ENCODE measurements at regions not wholly inside any gene's neighbourhood (a gene's known extent, or its start where the extent isn't known, plus 50 kb on each side); places are given as distances from the start of the nearest gene placed in this dataset.

- no peaks in the 10 kb centered on the region for H3K27me3 ChIP-seq (ENCODE audit: control insufficient read depth, insufficient read depth, low read length)
- no peak overlapping the region for H3K4me3 ChIP-seq (ENCODE audit: low read depth, low read length)
- H3K9ac ChIP-seq (ENCODE audit: low read depth, low read length): no peak overlapping the region
- H3K9me3 ChIP-seq (ENCODE audit: control insufficient read depth, insufficient read depth, low read length): no peaks in the 10 kb centered on the region
- no peaks in the 10 kb centered on the region for H3K36me3 ChIP-seq (ENCODE audit: control insufficient read depth, insufficient read depth, low read length)
- peaks cover 7% of the 10 kb centered on the region for H3K4me1 ChIP-seq (ENCODE audit: control insufficient read depth, insufficient read depth, low read length)
These were observed 124.5 kb upstream of the ZCCHC13 start for GRCh38 chrX:74179499-74179898.

- Histone ChIP-seq H3K9ac (ENCODE audit: low read depth, low read length) (no peak overlapping the region), H3K4me1 (ENCODE audit: control insufficient read depth, insufficient read depth, low read length) (peaks cover 7% of the 10 kb centered on the region), H3K4me3 (ENCODE audit: low read depth, low read length) (no peak overlapping the region), H3K27me3 (ENCODE audit: control insufficient read depth, insufficient read depth, low read length) (no peaks in the 10 kb centered on the region), H3K9me3 (ENCODE audit: control insufficient read depth, insufficient read depth, low read length) (no peaks in the 10 kb centered on the region), H3K36me3 (ENCODE audit: control insufficient read depth, insufficient read depth, low read length) (no peaks in the 10 kb centered on the region)
These were observed 124.9 kb upstream of the ZCCHC13 start for GRCh38 chrX:74179071-74179470.

- H3K27me3 ChIP-seq (ENCODE audit: control insufficient read depth, insufficient read depth, low read length): no peaks in the 10 kb centered on the region
- H3K9ac ChIP-seq (ENCODE audit: low read depth, low read length): no peak overlapping the region
- H3K9me3 ChIP-seq (ENCODE audit: control insufficient read depth, insufficient read depth, low read length): no peaks in the 10 kb centered on the region
- H3K36me3 ChIP-seq (ENCODE audit: control insufficient read depth, insufficient read depth, low read length): no peaks in the 10 kb centered on the region
- H3K4me1 ChIP-seq (ENCODE audit: control insufficient read depth, insufficient read depth, low read length): peaks cover 7% of the 10 kb centered on the region
- H3K4me3 ChIP-seq (ENCODE audit: low read depth, low read length): no peak overlapping the region
These were observed 125.4 kb upstream of the ZCCHC13 start for GRCh38 chrX:74178536-74178935.

GRCh38 chrX:74171465-74171864, 132.5 kb upstream of the ZCCHC13 start:
- H3K4me1 ChIP-seq (ENCODE audit: control insufficient read depth, insufficient read depth, low read length): no peaks in the 10 kb centered on the region
- H3K27me3 ChIP-seq (ENCODE audit: control insufficient read depth, insufficient read depth, low read length): no peaks in the 10 kb centered on the region
- H3K9me3 ChIP-seq (ENCODE audit: control insufficient read depth, insufficient read depth, low read length): peaks cover 6% of the 10 kb centered on the region
- H3K9ac ChIP-seq (ENCODE audit: low read depth, low read length): no peak overlapping the region
- no peaks in the 10 kb centered on the region for H3K36me3 ChIP-seq (ENCODE audit: control insufficient read depth, insufficient read depth, low read length)
- no peak overlapping the region for H3K4me3 ChIP-seq (ENCODE audit: low read depth, low read length)

GRCh38 chrX:74162199-74162598, 141.8 kb upstream of the ZCCHC13 start:
- Histone ChIP-seq H3K4me3 (ENCODE audit: low read depth, low read length) (no peak overlapping the region), H3K9me3 (ENCODE audit: control insufficient read depth, insufficient read depth, low read length) (no peaks in the 10 kb centered on the region), H3K9ac (ENCODE audit: low read depth, low read length) (no peak overlapping the region), H3K4me1 (ENCODE audit: control insufficient read depth, insufficient read depth, low read length) (no peaks in the 10 kb centered on the region), H3K36me3 (ENCODE audit: control insufficient read depth, insufficient read depth, low read length) (no peaks in the 10 kb centered on the region), H3K27me3 (ENCODE audit: control insufficient read depth, insufficient read depth, low read length) (no peaks in the 10 kb centered on the region)

- Histone ChIP-seq H3K27me3 (ENCODE audit: control insufficient read depth, insufficient read depth, low read length) (no peaks in the 10 kb centered on the region), H3K36me3 (ENCODE audit: control insufficient read depth, insufficient read depth, low read length) (no peaks in the 10 kb centered on the region), H3K9me3 (ENCODE audit: control insufficient read depth, insufficient read depth, low read length) (no peaks in the 10 kb centered on the region), H3K4me3 (ENCODE audit: low read depth, low read length) (no peak overlapping the region), H3K4me1 (ENCODE audit: control insufficient read depth, insufficient read depth, low read length) (no peaks in the 10 kb centered on the region), H3K9ac (ENCODE audit: low read depth, low read length) (no peak overlapping the region)
These were observed 143.2 kb upstream of the ZCCHC13 start for GRCh38 chrX:74160816-74161215.

- no peaks in the 10 kb centered on the region for H3K27me3 ChIP-seq (ENCODE audit: control insufficient read depth, insufficient read depth, low read length)
- no peak overlapping the region for H3K9ac ChIP-seq (ENCODE audit: low read depth, low read length)
- H3K4me1 ChIP-seq (ENCODE audit: control insufficient read depth, insufficient read depth, low read length): no peaks in the 10 kb centered on the region
- no peaks in the 10 kb centered on the region for H3K36me3 ChIP-seq (ENCODE audit: control insufficient read depth, insufficient read depth, low read length)
- no peaks in the 10 kb centered on the region for H3K9me3 ChIP-seq (ENCODE audit: control insufficient read depth, insufficient read depth, low read length)
- no peak overlapping the region for H3K4me3 ChIP-seq (ENCODE audit: low read depth, low read length)
These were observed 143.6 kb upstream of the ZCCHC13 start for GRCh38 chrX:74160358-74160757.

GRCh38 chrX:74147439-74147838, 156.5 kb upstream of the ZCCHC13 start:
- H3K9me3 ChIP-seq (ENCODE audit: control insufficient read depth, insufficient read depth, low read length): peaks cover 5% of the 10 kb centered on the region
- H3K4me1 ChIP-seq (ENCODE audit: control insufficient read depth, insufficient read depth, low read length): no peaks in the 10 kb centered on the region
- no peak overlapping the region for H3K9ac ChIP-seq (ENCODE audit: low read depth, low read length)
- no peaks in the 10 kb centered on the region for H3K36me3 ChIP-seq (ENCODE audit: control insufficient read depth, insufficient read depth, low read length)
- H3K4me3 ChIP-seq (ENCODE audit: low read depth, low read length): no peak overlapping the region
- H3K27me3 ChIP-seq (ENCODE audit: control insufficient read depth, insufficient read depth, low read length): no peaks in the 10 kb centered on the region

- H3K4me1 ChIP-seq (ENCODE audit: control insufficient read depth, insufficient read depth, low read length): no peaks in the 10 kb centered on the region
- H3K36me3 ChIP-seq (ENCODE audit: control insufficient read depth, insufficient read depth, low read length): no peaks in the 10 kb centered on the region
- H3K9ac ChIP-seq (ENCODE audit: low read depth, low read length): no peak overlapping the region
- no peak overlapping the region for H3K4me3 ChIP-seq (ENCODE audit: low read depth, low read length)
- H3K27me3 ChIP-seq (ENCODE audit: control insufficient read depth, insufficient read depth, low read length): no peaks in the 10 kb centered on the region
- H3K9me3 ChIP-seq (ENCODE audit: control insufficient read depth, insufficient read depth, low read length): peaks cover 10% of the 10 kb centered on the region
These were observed 165.0 kb upstream of the ZCCHC13 start for GRCh38 chrX:74138943-74139342.

GRCh38 chrX:74133156-74133796, 170.7 kb upstream of the ZCCHC13 start:
- no peaks in the 10 kb centered on the region for H3K27me3 ChIP-seq (ENCODE audit: control insufficient read depth, insufficient read depth, low read length)
- no peaks in the 10 kb centered on the region for H3K4me1 ChIP-seq (ENCODE audit: control insufficient read depth, insufficient read depth, low read length)
- no peak overlapping the region for H3K9ac ChIP-seq (ENCODE audit: low read depth, low read length)
- no peaks in the 10 kb centered on the region for H3K36me3 ChIP-seq (ENCODE audit: control insufficient read depth, insufficient read depth, low read length)
- peaks cover 8% of the 10 kb centered on the region for H3K9me3 ChIP-seq (ENCODE audit: control insufficient read depth, insufficient read depth, low read length)
- no peak overlapping the region for H3K4me3 ChIP-seq (ENCODE audit: low read depth, low read length)

GRCh38 chrX:74132280-74132679, 171.7 kb upstream of the ZCCHC13 start:
- no peaks in the 10 kb centered on the region for H3K27me3 ChIP-seq (ENCODE audit: control insufficient read depth, insufficient read depth, low read length)
- no peak overlapping the region for H3K4me3 ChIP-seq (ENCODE audit: low read depth, low read length)
- peaks cover 8% of the 10 kb centered on the region for H3K9me3 ChIP-seq (ENCODE audit: control insufficient read depth, insufficient read depth, low read length)
- H3K36me3 ChIP-seq (ENCODE audit: control insufficient read depth, insufficient read depth, low read length): no peaks in the 10 kb centered on the region
- H3K4me1 ChIP-seq (ENCODE audit: control insufficient read depth, insufficient read depth, low read length): no peaks in the 10 kb centered on the region
- no peak overlapping the region for H3K9ac ChIP-seq (ENCODE audit: low read depth, low read length)

- Histone ChIP-seq H3K27me3 (ENCODE audit: control insufficient read depth, insufficient read depth, low read length) (no peaks in the 10 kb centered on the region), H3K4me1 (ENCODE audit: control insufficient read depth, insufficient read depth, low read length) (no peaks in the 10 kb centered on the region), H3K9me3 (ENCODE audit: control insufficient read depth, insufficient read depth, low read length) (no peaks in the 10 kb centered on the region), H3K36me3 (ENCODE audit: control insufficient read depth, insufficient read depth, low read length) (no peaks in the 10 kb centered on the region), H3K4me3 (ENCODE audit: low read depth, low read length) (no peak overlapping the region), H3K9ac (ENCODE audit: low read depth, low read length) (no peak overlapping the region)
These were observed 184.7 kb upstream of the ZCCHC13 start for GRCh38 chrX:74119016-74119910.
